Retinal pigment epithelial cell (primary cell): ENCODE measurements at regions not wholly inside any gene's neighbourhood (a gene's known extent, or its start where the extent isn't known, plus 50 kb on each side); places are given as distances from the start of the nearest gene placed in this dataset.
"Not testable (repeated sequence)": the region's sequence is repeated elsewhere in the genome, so short reads cannot be mapped to it uniquely, and the experiment has no call there.

ENCODE experiments used
- DNase-seq: peaks from one replicate; pipeline ENCODE4 v3.0.0-alpha.2; 2010; ENCODE audit warnings: low read depth
- H3K4me3 ChIP-seq: 2 replicates; pipeline ENCODE4 v1.5.1; 2011; ENCODE audit warnings: mild to moderate bottlenecking, low read length, control low read depth, moderate library complexity
- CTCF ChIP-seq: conservative IDR thresholded peaks from 2 replicates; pipeline ENCODE4 v1.5.1; 2011; ENCODE audit warnings: low read depth, low read length, control low read depth, inconsistent platforms

DNA sequence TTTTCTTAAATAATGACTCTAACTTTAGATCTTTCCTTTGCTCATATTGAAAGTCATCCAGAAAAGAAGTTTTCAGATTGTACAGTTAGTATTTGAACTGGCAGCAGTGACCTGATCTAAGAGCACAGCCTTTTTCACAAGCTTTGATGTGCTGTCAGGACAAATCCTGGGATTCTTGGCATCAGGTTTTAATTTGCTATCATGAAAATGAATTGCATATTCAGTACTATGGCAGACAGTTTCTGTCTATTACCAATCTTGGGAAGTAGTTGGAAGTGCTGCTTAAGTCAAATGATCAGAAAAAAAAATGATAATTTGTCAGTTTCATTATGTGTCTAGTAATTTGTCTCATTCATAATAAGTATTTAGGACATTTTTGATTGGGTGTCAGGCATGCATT, 925.6 kb upstream of the ARRDC3 start:
- TF ChIP-seq CTCF: no peak
- H3K4me3 ChIP-seq: no peak overlapping the region
- no peak for DNase-seq

DNA sequence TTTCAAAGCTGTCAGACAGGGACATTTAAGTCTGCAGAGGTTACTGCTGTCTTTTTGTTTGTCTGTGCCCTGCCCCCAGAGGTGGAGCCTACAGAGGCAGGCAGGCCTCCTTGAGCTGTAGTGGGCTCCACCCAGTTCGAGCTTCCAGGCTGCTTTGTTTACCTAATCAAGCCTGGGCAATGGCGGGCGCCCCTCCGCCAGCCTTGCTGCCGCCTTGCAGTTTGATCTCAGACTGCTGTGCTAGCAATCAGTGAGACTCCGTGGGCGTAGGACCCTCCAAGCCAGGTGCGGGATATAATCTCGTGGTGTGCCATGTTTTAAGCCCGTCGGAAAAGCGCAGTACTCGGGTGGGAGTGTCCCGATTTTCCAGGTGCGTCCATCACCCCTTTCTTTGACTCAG, 919.2 kb upstream of the ARRDC3 start:
- H3K4me3 ChIP-seq, DNase-seq: not testable (repeated sequence)

GRCh38 chr5:92283521-92283920, 900.4 kb upstream of the ARRDC3 start:
- no peak for DNase-seq
- H3K4me3 ChIP-seq: no peak overlapping the region
- TF ChIP-seq CTCF: no peak

- H3K4me3 ChIP-seq: not testable (repeated sequence)
Observed at GRCh38 chr5:92271750-92272149, 888.6 kb upstream of the ARRDC3 start.

GRCh38 chr5:92268343-92268742, 885.2 kb upstream of the ARRDC3 start:
- no peak for TF ChIP-seq CTCF
- no peak for DNase-seq
- H3K4me3 ChIP-seq: no peak overlapping the region

More at GRCh38 chr5:92271750-92272149, 888.6 kb upstream of the ARRDC3 start:
- DNase-seq: not testable (repeated sequence)

GRCh38 chr5:92267830-92268229, 884.7 kb upstream of the ARRDC3 start:
- no peak for DNase-seq
- H3K4me3 ChIP-seq: no peak overlapping the region
- no peak for TF ChIP-seq CTCF

- H3K4me3 ChIP-seq: no peak overlapping the region
Observed at GRCh38 chr5:92265804-92266203, 882.7 kb upstream of the ARRDC3 start.

GRCh38 chr5:92255605-92256004, 872.5 kb upstream of the ARRDC3 start:
- DNase-seq, H3K4me3 ChIP-seq: not testable (repeated sequence)

More at GRCh38 chr5:92265804-92266203, 882.7 kb upstream of the ARRDC3 start:
- no peak for TF ChIP-seq CTCF
- no peak for DNase-seq

- TF ChIP-seq CTCF: no peak
- H3K4me3 ChIP-seq: no peak overlapping the region
- DNase-seq: no peak
Observed at GRCh38 chr5:92248518-92248917, 865.4 kb upstream of the ARRDC3 start.
